GM06990 (cell line): ENCODE measurements at regions not wholly inside any gene's neighbourhood (a gene's known extent, or its start where the extent isn't known, plus 50 kb on each side); places are given as distances from the start of the nearest gene placed in this dataset.

Experiments
- DNase-seq: peaks from one replicate; pipeline ENCODE4 v3.0.0-alpha.2; 2011; ENCODE audit not compliant: insufficient read length; ENCODE audit errors: extremely low read depth
- H3K27me3 ChIP-seq: replicated peaks from 2 replicates; pipeline ENCODE4 v1.6.0; 2011; ENCODE audit warnings: low read length; ENCODE audit not compliant: control insufficient read depth, insufficient read depth
- H3K36me3 ChIP-seq: 2 replicates; pipeline ENCODE4 v1.5.1; 2011; ENCODE audit warnings: low read length; ENCODE audit not compliant: control insufficient read depth, insufficient read depth
- H3K4me3 ChIP-seq: replicated peaks from 2 replicates; pipeline ENCODE4 v1.5.1; 2011; ENCODE audit warnings: low read depth, mild to moderate bottlenecking, control low read depth, low read length
- TF ChIP-seq, protein P1 (sequence below): IDR thresholded peaks from 2 replicates; pipeline ENCODE4 v1.5.1; 2011; ENCODE audit warnings: low read length, control low read depth, mild to moderate bottlenecking, inconsistent platforms; ENCODE audit not compliant: insufficient read depth, poor library complexity, severe bottlenecking

DNA sequence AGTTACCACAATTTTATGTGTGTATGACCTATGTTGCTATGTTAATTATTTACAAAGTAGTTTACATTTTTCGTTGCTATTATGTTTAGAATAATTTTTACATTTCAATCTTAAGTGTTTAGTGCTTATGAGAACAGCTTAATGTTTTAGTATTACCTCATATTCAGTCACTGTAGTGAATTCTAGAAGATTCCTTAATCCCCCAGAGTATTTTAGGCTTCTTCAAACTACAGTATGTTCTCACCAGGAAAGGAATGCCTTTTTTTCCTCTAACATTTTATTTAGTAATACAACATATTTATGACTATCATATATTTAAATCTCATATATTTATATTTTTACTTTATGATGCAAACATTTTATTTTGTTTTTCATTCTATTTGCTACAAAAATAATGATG is 612.1 kb upstream of the KLHL1 start:
- no peaks in the 10 kb centered on the region for H3K36me3 ChIP-seq
- TF ChIP-seq, protein P1, sequence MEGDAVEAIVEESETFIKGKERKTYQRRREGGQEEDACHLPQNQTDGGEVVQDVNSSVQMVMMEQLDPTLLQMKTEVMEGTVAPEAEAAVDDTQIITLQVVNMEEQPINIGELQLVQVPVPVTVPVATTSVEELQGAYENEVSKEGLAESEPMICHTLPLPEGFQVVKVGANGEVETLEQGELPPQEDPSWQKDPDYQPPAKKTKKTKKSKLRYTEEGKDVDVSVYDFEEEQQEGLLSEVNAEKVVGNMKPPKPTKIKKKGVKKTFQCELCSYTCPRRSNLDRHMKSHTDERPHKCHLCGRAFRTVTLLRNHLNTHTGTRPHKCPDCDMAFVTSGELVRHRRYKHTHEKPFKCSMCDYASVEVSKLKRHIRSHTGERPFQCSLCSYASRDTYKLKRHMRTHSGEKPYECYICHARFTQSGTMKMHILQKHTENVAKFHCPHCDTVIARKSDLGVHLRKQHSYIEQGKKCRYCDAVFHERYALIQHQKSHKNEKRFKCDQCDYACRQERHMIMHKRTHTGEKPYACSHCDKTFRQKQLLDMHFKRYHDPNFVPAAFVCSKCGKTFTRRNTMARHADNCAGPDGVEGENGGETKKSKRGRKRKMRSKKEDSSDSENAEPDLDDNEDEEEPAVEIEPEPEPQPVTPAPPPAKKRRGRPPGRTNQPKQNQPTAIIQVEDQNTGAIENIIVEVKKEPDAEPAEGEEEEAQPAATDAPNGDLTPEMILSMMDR: no peak
- H3K4me3 ChIP-seq: no peak overlapping the region
- no peak for DNase-seq
- no peaks in the 10 kb centered on the region for H3K27me3 ChIP-seq

DNA sequence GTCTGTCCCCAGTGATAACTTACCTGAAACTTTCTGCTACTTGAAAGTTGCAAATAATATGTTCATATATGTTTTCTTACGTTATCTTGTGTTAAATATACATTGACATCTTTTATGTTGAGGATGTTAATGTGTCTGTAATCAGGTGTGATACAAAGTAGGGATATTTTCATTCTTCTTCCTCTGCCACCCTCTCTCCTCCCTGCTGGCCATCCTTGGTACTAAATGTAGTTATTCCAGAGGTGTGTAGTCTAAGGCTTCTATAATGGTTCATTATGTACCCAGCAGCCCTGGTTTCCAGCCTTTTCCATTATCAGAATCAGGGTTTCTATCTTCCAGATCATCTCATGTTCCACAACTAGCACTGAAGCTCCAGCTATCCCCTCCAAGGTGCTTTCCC is 606.7 kb upstream of the KLHL1 start:
- TF ChIP-seq, protein P1: no peak
- Histone ChIP-seq H3K36me3 (no peaks in the 10 kb centered on the region), H3K4me3 (no peak overlapping the region), H3K27me3 (no peaks in the 10 kb centered on the region)
- DNase-seq: no peak

- no peaks in the 10 kb centered on the region for H3K36me3 ChIP-seq
- TF ChIP-seq, protein P1: no peak
- no peak overlapping the region for H3K4me3 ChIP-seq
- H3K27me3 ChIP-seq: no peaks in the 10 kb centered on the region
- DNase-seq: no peak
Measured at GRCh38 chr13:70708775-70709174, 600.5 kb upstream of the KLHL1 start.

DNA sequence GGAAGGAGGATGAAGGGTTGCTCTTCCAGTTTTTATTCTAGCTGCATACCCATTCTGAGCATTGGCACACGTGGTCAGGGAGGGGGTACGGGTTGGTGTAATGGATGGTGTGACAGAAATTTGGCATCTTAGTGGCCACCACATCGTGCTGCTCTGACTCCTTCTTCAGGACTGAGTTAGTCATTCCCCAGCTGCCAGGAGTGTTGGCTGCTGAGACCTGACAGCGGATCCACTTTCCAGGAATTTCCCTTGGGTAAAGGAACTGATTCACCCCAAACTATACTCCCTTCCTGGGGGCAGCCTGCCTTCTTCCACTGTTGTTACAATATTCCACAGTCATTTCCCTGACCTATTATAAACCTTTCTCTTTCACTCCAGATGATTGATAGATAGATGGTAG is 595.5 kb upstream of the KLHL1 start:
- TF ChIP-seq, protein P1: no peak
- no peak for DNase-seq
- H3K27me3 ChIP-seq: no peaks in the 10 kb centered on the region
- no peak overlapping the region for H3K4me3 ChIP-seq
- no peaks in the 10 kb centered on the region for H3K36me3 ChIP-seq

GRCh38 chr13:70694996-70695715 is 586.9 kb upstream of the KLHL1 start:
- no peak for DNase-seq
- Histone ChIP-seq H3K4me3 (no peak overlapping the region), H3K27me3 (no peaks in the 10 kb centered on the region), H3K36me3 (no peaks in the 10 kb centered on the region)
- TF ChIP-seq, protein P1: no peak

GRCh38 chr13:70668983-70669382 is 560.7 kb upstream of the KLHL1 start:
- DNase-seq: no peak
- Histone ChIP-seq H3K27me3 (no peaks in the 10 kb centered on the region), H3K36me3 (no peaks in the 10 kb centered on the region), H3K4me3 (no peak overlapping the region)
- TF ChIP-seq, protein P1: no peak
